HepG2 (cell line): ENCODE measurements at regions not wholly inside any gene's neighbourhood (a gene's known extent, or its start where the extent isn't known, plus 50 kb on each side); places are given as distances from the start of the nearest gene placed in this dataset.

Source experiments
- EP300 ChIP-seq, 3 experiments: sonication (generic) in 1 of 3; formaldehyde crosslinking in 1 of 3; IDR thresholded peaks; 2 replicates each; pipeline versions ENCODE4 v1.5.1 to v1.6.1; 2011 to 2020; ENCODE audit warnings: low read depth in 2 of 3, low read length in 2 of 3, borderline replicate concordance in 1 of 3, improper control_type of control experiment in 1 of 3, mild to moderate bottlenecking in 1 of 3, missing genetic modification reagents in 1 of 3, moderate library complexity in 1 of 3
- MIER2 ChIP-seq: IDR thresholded peaks from 2 replicates; pipeline ENCODE4 v1.6.1; 2016; ENCODE audit warnings: missing biosample characterization, missing genetic modification reagents
- POLR2AphosphoS2 ChIP-seq: IDR thresholded peaks from 2 replicates; pipeline ENCODE4 v1.6.1; 2011; ENCODE audit warnings: low read depth, low read length, improper control_type of control experiment
- RBM22 ChIP-seq: fragments of 200-400 bp; formaldehyde crosslinking; optimal IDR thresholded peaks from 2 replicates; pipeline ENCODE3; 2017; ENCODE audit warnings: mild to moderate bottlenecking, low read length, moderate library complexity
- ZSCAN31 ChIP-seq: sonication (generic); formaldehyde crosslinking; IDR thresholded peaks from 2 replicates; pipeline ENCODE4 v1.5.0; 2020; ENCODE audit warnings: low read depth, mild to moderate bottlenecking, missing genetic modification reagents
- TF ChIP-seq, protein P1 (sequence below): sonication (generic); formaldehyde crosslinking; IDR thresholded peaks from 2 replicates; pipeline ENCODE4 v1.4.0; 2020; ENCODE audit warnings: missing genetic modification reagents
- TF ChIP-seq, protein P2 (sequence below): sonication (generic); formaldehyde crosslinking; IDR thresholded peaks from 2 replicates; pipeline ENCODE4 v1.9.0; 2021; ENCODE audit warnings: missing genetic modification reagents, borderline replicate concordance

DNA sequence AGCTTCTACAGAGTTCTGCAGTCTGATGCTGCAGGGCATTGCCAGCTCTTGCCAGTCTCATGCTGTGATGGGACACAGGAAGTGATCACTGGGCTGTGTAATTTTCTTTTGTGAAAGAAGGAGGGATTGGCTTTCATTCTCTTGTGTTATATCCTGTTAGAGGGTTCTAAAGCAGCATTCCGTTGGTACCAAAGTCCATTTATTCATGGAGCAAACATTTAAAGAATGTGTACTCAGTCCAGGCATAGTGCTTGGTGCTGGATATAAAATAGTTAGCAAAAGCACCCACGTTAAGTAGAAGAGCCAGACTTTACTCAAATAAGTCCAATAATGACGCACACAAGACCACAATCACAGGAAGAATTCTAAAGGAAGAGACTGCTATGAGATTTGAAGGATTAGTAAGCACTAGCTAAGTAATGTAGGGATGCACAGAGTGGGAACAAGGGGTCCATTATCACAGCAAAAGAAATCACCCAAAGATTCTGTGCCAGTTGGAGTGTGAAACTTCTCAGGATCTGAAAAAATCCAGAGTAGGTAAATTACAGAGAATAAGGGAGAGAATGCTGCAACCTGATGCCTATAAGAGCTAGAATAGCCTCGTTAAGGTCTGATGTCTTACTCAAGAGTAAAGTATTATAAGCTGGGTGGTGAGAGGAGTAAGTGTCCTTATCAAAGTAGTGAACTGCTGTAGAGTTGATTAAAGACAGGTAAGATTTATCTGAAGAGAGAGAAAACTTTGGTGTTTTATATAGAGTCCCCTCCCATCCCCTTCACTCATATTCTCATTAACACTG, 728.3 kb downstream of the METTL15 start:
- TF ChIP-seq, protein P1, sequence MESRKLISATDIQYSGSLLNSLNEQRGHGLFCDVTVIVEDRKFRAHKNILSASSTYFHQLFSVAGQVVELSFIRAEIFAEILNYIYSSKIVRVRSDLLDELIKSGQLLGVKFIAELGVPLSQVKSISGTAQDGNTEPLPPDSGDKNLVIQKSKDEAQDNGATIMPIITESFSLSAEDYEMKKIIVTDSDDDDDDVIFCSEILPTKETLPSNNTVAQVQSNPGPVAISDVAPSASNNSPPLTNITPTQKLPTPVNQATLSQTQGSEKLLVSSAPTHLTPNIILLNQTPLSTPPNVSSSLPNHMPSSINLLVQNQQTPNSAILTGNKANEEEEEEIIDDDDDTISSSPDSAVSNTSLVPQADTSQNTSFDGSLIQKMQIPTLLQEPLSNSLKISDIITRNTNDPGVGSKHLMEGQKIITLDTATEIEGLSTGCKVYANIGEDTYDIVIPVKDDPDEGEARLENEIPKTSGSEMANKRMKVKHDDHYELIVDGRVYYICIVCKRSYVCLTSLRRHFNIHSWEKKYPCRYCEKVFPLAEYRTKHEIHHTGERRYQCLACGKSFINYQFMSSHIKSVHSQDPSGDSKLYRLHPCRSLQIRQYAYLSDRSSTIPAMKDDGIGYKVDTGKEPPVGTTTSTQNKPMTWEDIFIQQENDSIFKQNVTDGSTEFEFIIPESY (CRISPR knock-in tag) = no peak
- TF ChIP-seq ZSCAN31 (CRISPR knock-in tag) = no peak
- no peak for TF ChIP-seq POLR2AphosphoS2
- TF ChIP-seq EP300 (IDR thresholded peaks at IDR 0.05; ENCODE audit: low read depth in 2 of 2, low read length in 2 of 2) = no peak
- TF ChIP-seq EP300 (CRISPR knock-in tag; IDR thresholded peaks at IDR 0.05; ENCODE audit: borderline replicate concordance) = no peak
- TF ChIP-seq, protein P2, sequence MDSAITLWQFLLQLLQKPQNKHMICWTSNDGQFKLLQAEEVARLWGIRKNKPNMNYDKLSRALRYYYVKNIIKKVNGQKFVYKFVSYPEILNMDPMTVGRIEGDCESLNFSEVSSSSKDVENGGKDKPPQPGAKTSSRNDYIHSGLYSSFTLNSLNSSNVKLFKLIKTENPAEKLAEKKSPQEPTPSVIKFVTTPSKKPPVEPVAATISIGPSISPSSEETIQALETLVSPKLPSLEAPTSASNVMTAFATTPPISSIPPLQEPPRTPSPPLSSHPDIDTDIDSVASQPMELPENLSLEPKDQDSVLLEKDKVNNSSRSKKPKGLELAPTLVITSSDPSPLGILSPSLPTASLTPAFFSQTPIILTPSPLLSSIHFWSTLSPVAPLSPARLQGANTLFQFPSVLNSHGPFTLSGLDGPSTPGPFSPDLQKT (CRISPR knock-in tag) = no peak
- TF ChIP-seq RBM22 = no peak
- TF ChIP-seq MIER2 (CRISPR knock-in tag) = no peak
